ENCODE measurements at regions not wholly inside any gene's neighbourhood (a gene's known extent, or its start where the extent isn't known, plus 50 kb on each side); places are given as distances from the start of the nearest gene placed in this dataset.

GRCh38 chr1:14247666-14248065 lies 350.8 kb upstream of the KAZN start:
- TF ChIP-seq CTCF (IDR thresholded peaks at IDR 0.05): no peak

- no peak for TF ChIP-seq CTCF (IDR thresholded peaks at IDR 0.05)
Observed at GRCh38 chr1:14251871-14252270, 346.6 kb upstream of the KAZN start.

GRCh38 chr1:14253676-14254075 lies 344.8 kb upstream of the KAZN start:
- no peak for TF ChIP-seq CTCF (IDR thresholded peaks at IDR 0.05)

- TF ChIP-seq CTCF (IDR thresholded peaks at IDR 0.05): no peak
Observed at GRCh38 chr1:14254251-14254650, 344.2 kb upstream of the KAZN start.

GRCh38 chr1:14255233-14255632 lies 343.3 kb upstream of the KAZN start:
- no peak for TF ChIP-seq CTCF (IDR thresholded peaks at IDR 0.05)

- no peak for TF ChIP-seq CTCF (IDR thresholded peaks at IDR 0.05)
Observed at GRCh38 chr1:14255711-14256110, 342.8 kb upstream of the KAZN start.

GRCh38 chr1:14259191-14259757 lies 339.2 kb upstream of the KAZN start:
- no peak for TF ChIP-seq CTCF (IDR thresholded peaks at IDR 0.05)

- TF ChIP-seq CTCF (IDR thresholded peaks at IDR 0.05): no peak
Observed at GRCh38 chr1:14260480-14260879, 338.0 kb upstream of the KAZN start.

Data from LNCAP (cell line).